GM23248 (cell line): ENCODE measurements at regions not wholly inside any gene's neighbourhood (a gene's known extent, or its start where the extent isn't known, plus 50 kb on each side); places are given as distances from the start of the nearest gene placed in this dataset.

ENCODE experiments used
- EZH2 ChIP-seq: fragments of 200-600 bp; sonication (generic); IDR thresholded peaks from 2 replicates; pipeline ENCODE4 v1.6.1; 2018; ENCODE audit warnings: antibody characterized with exemption, mild to moderate bottlenecking; ENCODE audit not compliant: insufficient read depth, poor library complexity, severe bottlenecking
- EZH2phosphoT487 ChIP-seq: fragments of 200-600 bp; sonication (generic); IDR thresholded peaks from 2 replicates; pipeline ENCODE4 v1.6.1; 2018; ENCODE audit warnings: antibody characterized with exemption, moderate library complexity, mild to moderate bottlenecking, low read depth; ENCODE audit not compliant: insufficient read depth

DNA sequence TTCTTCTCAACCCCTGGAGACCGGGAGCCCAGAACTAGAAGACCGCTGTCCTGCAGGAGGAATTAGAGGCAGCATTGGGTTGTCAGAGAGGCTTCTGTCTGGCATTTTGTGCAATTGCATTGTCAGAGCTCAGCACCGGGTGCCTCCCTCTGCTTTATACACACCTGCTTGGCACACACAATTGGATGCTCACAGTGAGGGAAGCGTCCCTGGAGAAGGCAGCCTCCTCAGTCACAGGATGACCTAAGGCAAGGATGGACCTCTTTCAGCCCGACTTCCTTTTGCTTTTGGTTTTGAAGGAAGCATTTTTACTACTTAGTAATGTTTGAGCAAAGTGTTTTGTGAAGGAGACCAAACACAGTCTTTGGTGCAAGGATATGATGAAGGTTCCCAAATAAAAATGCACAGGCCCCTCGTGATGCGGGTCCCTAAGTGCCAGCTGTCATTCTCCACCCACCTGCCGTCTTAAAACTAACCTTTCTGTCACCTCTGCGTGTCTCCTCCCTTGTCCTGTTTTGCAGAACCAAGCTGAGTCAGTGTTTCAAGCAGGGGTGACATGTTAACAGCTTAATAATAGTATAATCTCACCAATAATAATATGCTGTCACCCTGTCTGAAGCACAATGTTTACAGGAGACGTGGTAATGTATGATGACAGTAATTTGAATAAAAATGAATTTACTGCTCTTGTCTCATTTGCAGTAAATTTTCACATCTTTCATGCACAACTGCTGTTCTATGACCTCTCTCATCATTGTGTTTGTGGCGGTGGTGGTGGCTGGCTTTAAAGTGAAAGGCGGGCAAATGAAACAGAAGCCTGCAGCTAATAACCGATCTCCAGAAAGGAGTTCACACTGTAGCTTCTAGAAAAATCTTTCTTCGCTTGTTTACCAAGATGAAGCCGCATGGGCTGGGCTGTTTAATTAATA, 430.2 kb upstream of the MKI67 start:
- TF ChIP-seq EZH2phosphoT487 (no peak), EZH2 (no peak)
